Progenitor cell of endocrine pancreas (in vitro differentiated cells): ENCODE measurements at regions not wholly inside any gene's neighbourhood (a gene's known extent, or its start where the extent isn't known, plus 50 kb on each side); places are given as distances from the start of the nearest gene placed in this dataset.

Experiments
- DNase-seq: peaks from one replicate; pipeline ENCODE4 v3.0.0; 2021; ENCODE audit warnings: low spot score; ENCODE audit not compliant: unreplicated experiment
- H3K27ac Mint-ChIP-seq: 2 replicates; pipeline ENCODE4 v1.8.0; 2021; ENCODE audit warnings: mild to moderate bottlenecking, moderate library complexity, mixed read lengths
- H3K27me3 Mint-ChIP-seq: 2 replicates; pipeline ENCODE4 v1.8.0; 2021; ENCODE audit warnings: mixed read lengths
- H3K36me3 Mint-ChIP-seq: 2 replicates; pipeline ENCODE4 v1.8.0; 2022; ENCODE audit warnings: mixed read lengths; ENCODE audit not compliant: insufficient read depth
- H3K4me1 Mint-ChIP-seq: 2 replicates; pipeline ENCODE4 v1.8.0; 2021; ENCODE audit warnings: low read depth, mixed read lengths
- H3K4me3 Mint-ChIP-seq: 2 replicates; pipeline ENCODE4 v1.8.0; 2021; ENCODE audit warnings: low read depth, mild to moderate bottlenecking, moderate library complexity, mixed read lengths
- H3K9me3 Mint-ChIP-seq: 2 replicates; pipeline ENCODE4 v1.8.0; 2021; ENCODE audit warnings: low read depth, mixed read lengths
- TF ChIP-seq, protein P1 (sequence below): fragments of 200-600 bp; sonication (generic); IDR thresholded peaks from one replicate; pipeline ENCODE4 v1.5.0; 2021; ENCODE audit warnings: antibody characterized with exemption, mild to moderate bottlenecking; ENCODE audit not compliant: unreplicated experiment

DNA sequence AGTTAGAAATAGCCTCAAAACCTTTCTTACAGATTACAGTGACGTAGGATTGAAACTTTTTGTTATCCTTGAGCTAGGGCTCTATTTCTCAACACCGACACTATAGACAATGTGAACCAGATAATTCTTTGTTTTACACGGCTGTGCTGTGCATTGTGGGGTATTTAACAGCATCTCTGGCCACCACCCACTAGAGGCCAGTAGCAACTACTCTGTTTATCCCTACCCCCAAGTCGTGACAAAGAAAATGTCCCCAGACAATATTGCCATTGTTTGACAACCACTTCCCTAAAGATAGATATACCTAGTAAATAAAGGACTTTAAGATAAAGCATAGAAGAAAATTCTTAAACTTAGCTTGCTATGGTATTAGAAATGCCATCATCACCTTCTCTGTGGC is 359.6 kb downstream of the ARL4A start:
- H3K36me3 Mint-ChIP-seq, result no peaks in the 10 kb centered on the region
- no peaks in the 10 kb centered on the region for H3K4me1 Mint-ChIP-seq
- H3K9me3 Mint-ChIP-seq, result no peaks in the 10 kb centered on the region
- H3K27ac Mint-ChIP-seq, result no peak overlapping the region
- H3K4me3 Mint-ChIP-seq, result no peak overlapping the region
- TF ChIP-seq, protein P1, sequence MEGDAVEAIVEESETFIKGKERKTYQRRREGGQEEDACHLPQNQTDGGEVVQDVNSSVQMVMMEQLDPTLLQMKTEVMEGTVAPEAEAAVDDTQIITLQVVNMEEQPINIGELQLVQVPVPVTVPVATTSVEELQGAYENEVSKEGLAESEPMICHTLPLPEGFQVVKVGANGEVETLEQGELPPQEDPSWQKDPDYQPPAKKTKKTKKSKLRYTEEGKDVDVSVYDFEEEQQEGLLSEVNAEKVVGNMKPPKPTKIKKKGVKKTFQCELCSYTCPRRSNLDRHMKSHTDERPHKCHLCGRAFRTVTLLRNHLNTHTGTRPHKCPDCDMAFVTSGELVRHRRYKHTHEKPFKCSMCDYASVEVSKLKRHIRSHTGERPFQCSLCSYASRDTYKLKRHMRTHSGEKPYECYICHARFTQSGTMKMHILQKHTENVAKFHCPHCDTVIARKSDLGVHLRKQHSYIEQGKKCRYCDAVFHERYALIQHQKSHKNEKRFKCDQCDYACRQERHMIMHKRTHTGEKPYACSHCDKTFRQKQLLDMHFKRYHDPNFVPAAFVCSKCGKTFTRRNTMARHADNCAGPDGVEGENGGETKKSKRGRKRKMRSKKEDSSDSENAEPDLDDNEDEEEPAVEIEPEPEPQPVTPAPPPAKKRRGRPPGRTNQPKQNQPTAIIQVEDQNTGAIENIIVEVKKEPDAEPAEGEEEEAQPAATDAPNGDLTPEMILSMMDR, result no peak
- DNase-seq, result no peak
- no peaks in the 10 kb centered on the region for H3K27me3 Mint-ChIP-seq

DNA sequence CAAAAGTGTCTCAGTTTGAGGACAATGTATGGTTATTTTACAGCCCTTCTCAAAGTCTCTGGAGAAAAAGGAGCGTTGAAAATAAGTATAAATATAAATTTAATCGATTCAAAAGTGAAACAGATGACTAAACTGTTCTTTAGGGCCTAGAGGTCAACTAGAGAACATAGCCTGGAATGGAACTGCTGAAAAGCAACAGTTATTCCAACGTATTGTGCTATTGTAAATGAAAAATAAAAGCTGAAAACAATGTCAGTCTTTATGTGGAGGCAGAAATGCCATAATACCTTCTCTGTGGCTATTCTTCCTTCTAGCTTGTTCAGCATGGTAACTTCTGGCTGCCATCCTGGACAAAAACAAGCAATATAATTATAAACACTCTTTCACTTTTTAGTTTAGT is 362.5 kb downstream of the ARL4A start:
- Mint-ChIP-seq H3K9me3 (no peaks in the 10 kb centered on the region), H3K4me1 (no peaks in the 10 kb centered on the region), H3K36me3 (no peaks in the 10 kb centered on the region), H3K27me3 (no peaks in the 10 kb centered on the region), H3K4me3 (no peak overlapping the region), H3K27ac (no peak overlapping the region)
- no peak for DNase-seq
- TF ChIP-seq, protein P1, result no peak

DNA sequence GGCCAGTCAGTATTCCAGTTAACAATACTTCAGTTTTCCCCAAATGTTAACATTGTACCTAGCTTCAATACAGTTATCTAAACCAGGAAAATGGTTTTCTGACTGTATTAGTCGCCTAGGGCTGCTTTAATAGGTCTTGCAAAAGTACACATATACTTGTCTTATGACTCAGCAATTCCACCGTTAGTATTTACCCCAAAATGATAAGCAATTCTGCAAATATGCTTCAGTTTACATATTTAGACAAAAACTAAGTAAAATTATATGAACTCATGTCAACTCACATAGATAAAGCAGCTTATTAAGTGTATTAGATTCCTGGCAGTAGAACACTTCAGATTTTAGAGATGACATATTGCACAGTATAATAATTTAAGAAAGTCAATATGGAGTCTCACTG is 363.3 kb downstream of the ARL4A start:
- Mint-ChIP-seq H3K4me1 (no peaks in the 10 kb centered on the region), H3K27ac (no peak overlapping the region), H3K9me3 (no peaks in the 10 kb centered on the region), H3K27me3 (no peaks in the 10 kb centered on the region), H3K4me3 (no peak overlapping the region), H3K36me3 (no peaks in the 10 kb centered on the region)
- TF ChIP-seq, protein P1, result no peak
- DNase-seq, result no peak

DNA sequence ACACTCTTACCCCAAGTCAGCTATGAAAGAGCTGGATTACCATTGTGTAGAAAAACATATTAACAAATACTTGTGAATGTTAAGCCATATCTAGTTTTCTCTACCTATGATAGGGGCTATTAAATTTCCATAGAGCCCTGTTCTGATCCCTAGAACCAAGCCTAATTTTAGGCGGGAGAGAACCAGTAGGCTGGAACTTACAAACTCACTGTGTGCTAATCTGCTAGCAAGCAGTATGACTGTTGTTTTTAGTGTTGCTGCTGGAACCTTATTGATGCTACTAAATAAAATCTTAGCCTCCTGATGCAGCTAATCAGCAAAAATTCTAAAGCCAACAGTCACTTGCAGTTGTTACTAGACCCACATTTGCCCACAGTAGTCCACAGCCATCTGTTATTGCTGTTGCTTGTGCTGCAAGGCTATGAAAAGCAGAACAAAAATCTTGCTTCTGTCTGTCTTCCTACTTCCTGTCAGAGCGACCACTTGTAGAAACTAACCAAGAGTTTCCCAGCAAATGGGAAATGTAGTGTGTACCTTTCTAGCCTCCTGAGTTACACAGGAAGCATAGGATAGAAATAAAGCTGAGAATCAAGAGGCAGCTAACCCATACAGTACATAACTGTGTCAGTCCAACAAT is 368.4 kb downstream of the ARL4A start:
- TF ChIP-seq, protein P1, result no peak
- Mint-ChIP-seq H3K9me3 (no peaks in the 10 kb centered on the region), H3K27ac (no peak overlapping the region), H3K36me3 (no peaks in the 10 kb centered on the region), H3K27me3 (no peaks in the 10 kb centered on the region), H3K4me1 (no peaks in the 10 kb centered on the region), H3K4me3 (no peak overlapping the region)
- no peak for DNase-seq

DNA sequence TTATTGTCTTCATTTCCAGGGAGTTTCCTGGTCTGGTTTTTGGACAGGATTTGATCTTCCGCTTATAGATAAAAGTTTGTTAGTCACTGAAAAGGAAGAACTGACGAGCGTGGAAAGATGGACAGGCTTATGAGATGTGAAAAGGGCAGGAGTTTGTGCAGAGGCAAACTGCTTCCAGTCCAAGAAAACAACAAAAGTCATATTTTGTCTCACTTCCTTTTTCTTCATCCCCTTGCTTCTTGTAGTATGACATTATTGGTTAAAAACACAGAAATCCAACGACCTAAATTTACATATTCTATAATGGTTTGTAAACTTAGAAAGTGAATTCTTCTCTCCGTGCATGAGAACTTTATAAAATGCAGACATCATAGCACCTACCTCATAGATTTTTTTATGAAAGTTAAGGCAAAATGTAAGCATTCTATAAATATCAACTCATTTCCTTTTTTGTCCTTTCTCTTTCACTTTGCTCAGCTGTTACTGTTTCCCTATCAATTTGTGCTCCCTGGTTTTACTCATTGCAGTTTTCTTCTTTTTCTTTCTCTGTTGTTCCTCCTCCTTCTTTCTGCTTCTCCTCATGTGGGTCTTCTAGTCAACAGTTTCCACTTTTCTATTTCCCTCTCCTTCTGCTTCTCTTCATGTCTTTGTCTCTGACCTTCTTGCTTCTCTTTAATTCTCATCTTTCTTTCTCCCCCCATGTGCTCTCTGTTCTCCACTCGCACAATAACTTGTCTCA is 370.2 kb downstream of the ARL4A start:
- no peak overlapping the region for H3K4me3 Mint-ChIP-seq
- no peaks in the 10 kb centered on the region for H3K9me3 Mint-ChIP-seq
- H3K27ac Mint-ChIP-seq, result peak overlapping the region; percentile 12
- no peak for DNase-seq
- H3K36me3 Mint-ChIP-seq, result no peaks in the 10 kb centered on the region
- no peaks in the 10 kb centered on the region for H3K4me1 Mint-ChIP-seq
- no peaks in the 10 kb centered on the region for H3K27me3 Mint-ChIP-seq
- TF ChIP-seq, protein P1, result no peak
